ENCODE measurements at regions not wholly inside any gene's neighbourhood (a gene's known extent, or its start where the extent isn't known, plus 50 kb on each side); places are given as distances from the start of the nearest gene placed in this dataset.

DNA sequence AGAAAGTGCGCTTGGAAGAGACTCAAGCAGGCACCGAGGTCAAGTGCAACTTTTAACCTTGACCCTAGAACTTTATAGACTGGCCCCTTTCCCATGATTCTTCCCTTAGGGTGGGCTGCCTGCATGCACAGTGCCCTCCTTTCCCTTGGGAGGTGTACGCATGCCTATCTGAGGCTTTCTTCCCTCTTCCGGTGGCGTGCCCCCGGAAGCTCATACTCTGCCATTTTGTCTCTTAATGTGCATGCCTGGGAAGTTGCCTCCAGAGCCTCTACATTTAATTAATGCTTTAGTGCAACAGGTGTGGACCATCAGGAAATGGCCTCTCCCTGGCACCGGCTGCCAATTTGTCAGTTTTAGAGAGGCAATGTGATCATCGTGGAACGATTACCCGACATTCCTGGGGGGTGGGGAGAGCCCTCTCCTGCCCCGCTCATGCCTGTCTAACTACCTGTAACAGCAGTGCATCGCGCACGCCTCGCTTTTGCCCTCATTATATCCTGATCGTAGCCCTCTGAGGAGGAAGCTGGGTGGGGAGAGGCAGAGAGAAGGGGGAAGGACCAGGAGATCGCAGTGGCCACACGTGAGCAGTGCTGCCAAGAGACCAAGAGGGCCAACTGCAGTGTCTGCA, 194.8 kb downstream of the TFCP2L1 start:
- TF ChIP-seq CTCF (IDR thresholded peaks at IDR 0.05) (no peak), EP300 (IDR thresholded peaks at IDR 0.05) (no peak), POLR2A (IDR thresholded peaks at IDR 0.05) (no peak), POLR2AphosphoS5 (IDR thresholded peaks at IDR 0.05) (no peak)

Measured in stomach (tissue), 4 donors.